Central memory CD4-positive, alpha-beta T cell (primary cell): ENCODE measurements at regions not wholly inside any gene's neighbourhood (a gene's known extent, or its start where the extent isn't known, plus 50 kb on each side); places are given as distances from the start of the nearest gene placed in this dataset.

Experiments used
- DNase-seq: peaks from one replicate; pipeline ENCODE4 v3.0.0; 2022

DNA sequence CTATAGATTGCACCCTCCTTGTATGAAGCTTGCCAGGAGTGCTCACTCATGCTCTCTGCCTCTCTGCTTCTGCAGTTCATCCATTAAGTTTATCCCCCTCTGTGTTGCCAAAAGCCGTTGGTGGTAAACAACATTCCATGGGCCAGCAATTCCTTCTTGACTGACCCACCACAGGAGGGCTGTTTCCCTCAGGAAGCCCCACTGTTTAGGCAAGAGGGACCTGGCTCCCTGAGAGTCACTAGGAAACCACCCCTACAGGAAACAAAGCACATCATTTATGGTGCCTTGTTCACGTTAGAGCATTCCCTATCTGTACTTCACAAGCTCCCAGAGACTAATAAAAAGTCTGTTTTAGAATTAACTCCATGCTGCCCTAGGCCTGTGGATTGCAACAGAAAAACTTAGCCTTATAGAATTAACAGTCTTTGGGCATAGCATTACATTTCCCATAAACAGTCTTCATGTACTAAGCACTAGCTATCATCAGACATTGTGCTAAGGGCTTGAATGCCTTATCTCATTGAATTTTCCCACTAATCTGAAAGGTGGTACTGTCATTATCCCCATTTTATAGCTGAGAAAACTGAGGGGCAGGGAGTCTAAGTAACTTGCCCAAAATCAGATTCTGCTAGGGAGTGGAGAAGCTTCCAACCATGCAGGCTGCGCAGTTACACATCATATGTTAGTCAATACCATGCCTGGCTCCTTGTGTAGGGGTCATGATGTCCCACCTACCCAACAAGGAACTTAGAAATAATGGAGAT is 149.9 kb downstream of the SHQ1 start:
- DNase-seq, result no peak

DNA sequence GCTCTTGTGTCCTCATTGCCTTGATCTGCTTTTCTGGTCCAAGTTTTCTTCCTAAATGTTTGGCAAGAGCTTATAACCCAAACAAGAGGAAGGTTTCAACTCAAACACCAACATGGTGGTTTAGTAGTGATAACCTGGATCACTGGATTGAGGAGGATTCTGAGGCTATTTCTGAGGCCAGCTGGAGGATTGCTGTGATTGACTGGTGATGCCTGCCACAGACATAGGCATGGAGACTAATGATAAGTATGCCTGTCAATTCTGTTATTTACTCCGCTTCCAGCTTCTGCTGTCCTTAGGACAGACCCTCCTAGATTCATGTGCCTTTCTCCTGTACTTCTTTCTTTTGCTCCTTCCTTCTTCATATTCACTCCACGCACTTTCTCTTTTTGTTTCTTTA is 150.5 kb downstream of the SHQ1 start:
- no peak for DNase-seq

DNA sequence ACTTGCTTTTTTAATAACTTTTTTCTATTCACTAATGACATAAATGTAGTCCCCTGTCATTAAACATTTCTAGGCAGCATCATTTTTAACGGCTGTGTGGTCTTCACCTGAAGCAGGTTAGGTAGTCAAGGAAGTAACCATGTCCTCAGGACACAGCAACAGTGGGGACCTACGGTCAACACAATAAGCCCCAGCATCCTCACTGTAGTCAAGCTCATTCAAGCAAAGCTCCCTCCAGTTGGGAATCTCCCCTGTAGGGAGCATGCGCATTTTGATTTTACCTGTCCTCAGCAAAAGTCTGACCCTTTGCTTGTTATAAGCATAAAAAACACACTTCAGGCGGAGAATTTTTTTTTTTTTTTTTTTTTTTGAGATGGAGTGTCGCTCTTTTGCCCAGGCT is 151.4 kb downstream of the SHQ1 start:
- no peak for DNase-seq

DNA sequence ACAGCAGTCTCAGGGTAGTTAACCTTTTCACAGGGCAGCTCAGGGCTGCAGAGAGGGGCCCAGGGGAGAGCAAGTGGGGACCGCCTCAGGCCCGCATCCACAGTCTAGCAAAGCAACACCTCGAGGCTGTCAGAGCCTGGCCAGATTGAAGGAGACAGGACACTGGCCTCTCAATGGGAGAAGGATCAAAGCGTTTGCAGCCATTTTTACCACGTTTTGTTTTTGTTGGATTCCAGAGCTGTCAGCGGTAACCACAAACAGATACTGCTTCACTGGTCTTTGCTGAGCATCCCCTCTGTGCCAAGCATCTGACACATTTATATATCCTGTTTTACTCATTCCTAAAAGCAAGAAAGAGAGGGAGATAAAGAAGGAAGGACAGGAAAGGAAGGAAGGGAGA is 153.8 kb downstream of the SHQ1 start:
- no peak for DNase-seq

DNA sequence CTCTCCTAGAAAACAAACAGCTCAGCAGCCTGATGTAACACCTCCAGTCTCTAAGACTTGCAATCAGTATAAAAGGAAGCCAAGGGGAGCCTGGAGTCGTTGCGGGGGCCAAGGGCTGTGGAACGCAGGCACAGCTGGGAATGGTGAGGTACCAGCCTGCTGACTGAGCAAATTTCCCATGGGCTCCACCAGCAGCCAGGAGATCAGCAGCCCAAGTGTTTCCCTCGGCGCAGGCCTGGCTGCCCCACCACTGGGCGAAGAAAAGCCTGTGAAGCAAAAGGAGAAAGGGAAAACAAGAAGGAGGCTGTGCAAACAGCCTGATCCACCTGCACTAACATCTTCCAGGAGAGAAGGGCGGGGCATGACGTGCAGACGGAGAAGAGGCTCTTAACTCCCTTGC is 155.3 kb downstream of the SHQ1 start:
- no peak for DNase-seq

DNA sequence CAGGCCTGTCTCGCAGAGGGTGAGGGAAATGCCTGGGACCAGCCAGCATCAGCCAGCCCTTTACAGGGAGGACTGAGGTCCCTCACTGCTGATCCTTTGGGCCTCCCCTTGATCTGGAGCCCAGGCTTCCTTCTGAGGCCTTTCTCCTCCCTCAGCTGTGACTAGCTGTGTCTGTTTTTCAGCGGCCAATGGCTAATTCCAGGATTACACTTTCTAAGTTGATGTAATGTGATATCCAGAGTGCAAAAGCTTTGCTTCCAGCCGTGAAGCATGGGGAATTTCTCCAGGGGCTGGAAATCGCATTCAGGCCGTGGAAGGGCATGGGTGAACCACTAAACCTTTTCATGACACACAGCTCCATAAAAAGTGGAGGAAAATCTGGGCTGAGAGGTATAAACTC is 157.6 kb downstream of the SHQ1 start:
- DNase-seq, result no peak

DNA sequence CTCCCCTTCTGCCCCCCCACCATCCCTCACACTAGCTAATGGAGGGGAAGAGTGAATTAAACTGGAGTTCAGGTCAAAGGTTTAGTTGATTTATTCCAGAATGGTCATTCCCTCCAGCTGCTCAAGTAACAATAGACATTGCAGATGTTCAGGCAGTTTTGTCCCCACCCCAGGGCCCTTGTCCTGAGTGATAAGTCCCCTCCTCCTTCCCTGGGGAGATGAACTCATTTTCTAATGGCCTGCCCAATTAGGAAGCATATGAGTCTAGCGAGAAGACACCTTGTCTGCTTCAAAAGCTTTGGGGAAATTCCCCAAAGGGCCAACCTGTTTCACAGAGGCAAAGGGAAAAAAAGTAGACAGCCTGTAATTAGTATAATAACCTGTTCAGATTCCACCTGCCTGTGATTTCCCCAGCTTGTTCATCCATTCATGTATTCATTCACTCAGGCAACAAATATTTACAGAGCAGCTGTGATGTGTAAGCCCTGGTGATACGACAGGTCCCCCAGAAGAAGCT is 165.3 kb downstream of the SHQ1 start:
- no peak for DNase-seq

DNA sequence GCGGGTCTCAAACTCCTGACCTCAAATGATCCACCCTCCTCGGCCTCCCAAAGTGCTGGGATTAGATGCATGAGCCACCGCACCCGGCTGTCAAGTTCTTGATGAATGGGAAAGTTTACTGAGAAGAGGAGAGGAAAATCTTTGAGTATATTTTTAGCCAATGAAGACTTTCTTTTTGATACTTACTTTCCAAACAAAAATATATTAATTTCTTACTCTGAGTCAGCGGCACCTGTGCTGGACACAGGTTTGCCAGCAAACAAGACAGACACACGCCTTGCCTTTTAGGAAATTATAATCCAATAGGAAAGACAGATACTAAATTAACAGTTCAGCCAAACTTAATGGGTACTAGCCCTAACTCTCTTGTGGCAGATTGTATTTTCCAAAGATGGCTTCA is 166.6 kb downstream of the SHQ1 start:
- no peak for DNase-seq

DNA sequence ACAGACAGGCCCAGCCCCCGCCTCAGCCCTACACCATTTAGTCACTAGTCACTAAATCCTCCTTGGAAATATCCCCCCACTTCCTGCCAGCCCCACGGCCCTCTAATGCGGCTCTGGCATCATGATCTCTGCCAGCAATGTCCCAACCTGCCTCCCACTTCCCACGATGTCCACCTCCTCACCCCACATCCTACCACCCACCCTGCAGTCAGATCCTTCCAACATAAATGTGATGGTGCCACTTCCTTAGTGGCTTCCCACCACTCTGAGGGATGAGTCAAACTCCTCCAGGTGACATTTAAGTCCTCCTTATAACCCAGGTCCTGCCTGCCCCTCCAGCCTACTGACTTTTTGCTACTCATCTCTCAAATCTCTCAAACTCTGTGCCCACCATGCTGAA is 167.5 kb downstream of the SHQ1 start:
- DNase-seq, result no peak

DNA sequence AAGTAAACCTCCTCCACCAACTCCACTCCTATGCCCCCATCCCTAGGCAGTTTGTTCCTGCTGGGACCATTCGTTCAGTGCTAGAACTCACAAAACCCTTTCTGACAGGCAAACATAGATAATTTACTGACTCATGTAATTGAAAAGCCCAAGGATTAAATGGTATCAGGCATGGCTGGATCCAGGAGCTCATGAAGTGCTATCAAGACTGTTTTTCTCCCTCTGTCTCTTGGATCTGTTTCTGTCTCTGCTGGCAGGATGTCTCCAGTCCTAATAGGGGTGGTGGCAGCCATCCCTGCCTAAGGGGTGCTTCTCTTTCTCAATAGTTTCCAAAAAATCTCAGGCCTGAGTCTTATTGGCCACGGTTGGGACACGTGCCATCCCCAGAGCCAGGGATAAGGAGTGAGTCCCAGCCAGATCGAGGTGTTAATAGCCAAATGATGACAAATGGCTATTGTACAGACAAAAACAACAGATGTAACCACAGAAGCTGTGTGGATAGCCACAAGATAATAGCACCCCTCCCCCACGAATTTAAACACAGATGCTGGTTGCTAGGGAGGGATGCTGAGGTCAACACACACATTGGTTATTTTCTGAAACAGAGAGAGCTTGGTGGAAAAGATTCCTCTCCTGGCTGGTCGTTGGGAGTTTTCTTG is 168.6 kb downstream of the SHQ1 start:
- no peak for DNase-seq

DNA sequence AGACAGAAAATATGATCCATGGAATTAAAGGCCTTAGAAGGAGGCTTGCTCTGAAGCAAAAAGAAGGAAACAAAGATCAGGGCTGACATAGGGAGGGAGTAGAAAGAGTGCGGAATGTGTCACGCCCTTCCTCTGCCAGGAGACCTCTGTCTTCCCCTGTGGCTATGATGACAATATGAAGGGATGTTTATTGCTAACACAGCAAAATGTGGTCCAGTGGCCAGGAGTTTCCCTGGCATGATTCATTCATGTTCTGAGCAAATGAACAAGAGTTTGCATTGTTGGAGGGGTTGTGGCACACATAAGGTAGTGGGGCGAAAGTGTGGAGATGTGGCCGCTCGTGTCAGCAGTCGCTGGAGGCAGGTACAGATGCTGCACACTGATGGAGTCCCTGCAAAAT is 169.4 kb downstream of the SHQ1 start:
- DNase-seq, result no peak

DNA sequence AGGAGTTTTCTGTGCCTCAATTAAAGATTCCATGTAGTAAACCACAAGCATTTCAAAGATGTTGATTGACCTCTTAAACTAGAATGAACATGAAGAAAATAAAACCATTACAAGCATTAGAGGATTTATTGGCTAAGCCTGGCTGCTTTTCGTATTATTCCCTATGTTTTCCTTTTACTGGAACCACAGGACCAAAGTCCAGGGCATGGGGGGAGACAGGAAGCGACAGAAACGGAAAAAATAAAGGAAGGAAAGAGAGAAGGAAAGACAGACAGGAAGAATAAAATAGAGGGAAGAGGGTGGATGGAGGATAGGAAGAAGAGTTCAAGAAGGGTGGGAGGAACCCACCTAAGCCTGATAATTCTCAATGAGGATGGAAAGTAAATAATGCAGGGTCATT is 169.9 kb downstream of the SHQ1 start:
- no peak for DNase-seq

DNA sequence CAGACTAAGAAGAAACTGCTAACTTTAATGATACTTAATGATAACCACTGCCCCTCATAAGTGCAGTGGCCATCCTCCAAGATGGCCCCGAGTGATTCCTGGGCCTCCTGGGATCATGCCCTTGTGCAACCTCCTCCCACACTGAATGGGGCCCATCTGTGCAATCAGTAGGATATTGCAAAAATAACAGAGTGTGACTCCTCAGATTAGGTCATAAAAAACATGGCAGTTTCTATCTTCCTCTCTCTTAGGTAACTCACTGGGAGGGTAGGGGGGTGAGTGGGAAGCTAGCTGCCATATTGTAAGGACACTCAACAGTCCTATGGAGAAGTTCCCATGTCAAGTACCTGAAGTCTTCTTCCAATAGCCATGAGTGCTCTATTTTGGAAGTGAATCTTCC is 173.0 kb downstream of the SHQ1 start:
- no peak for DNase-seq

DNA sequence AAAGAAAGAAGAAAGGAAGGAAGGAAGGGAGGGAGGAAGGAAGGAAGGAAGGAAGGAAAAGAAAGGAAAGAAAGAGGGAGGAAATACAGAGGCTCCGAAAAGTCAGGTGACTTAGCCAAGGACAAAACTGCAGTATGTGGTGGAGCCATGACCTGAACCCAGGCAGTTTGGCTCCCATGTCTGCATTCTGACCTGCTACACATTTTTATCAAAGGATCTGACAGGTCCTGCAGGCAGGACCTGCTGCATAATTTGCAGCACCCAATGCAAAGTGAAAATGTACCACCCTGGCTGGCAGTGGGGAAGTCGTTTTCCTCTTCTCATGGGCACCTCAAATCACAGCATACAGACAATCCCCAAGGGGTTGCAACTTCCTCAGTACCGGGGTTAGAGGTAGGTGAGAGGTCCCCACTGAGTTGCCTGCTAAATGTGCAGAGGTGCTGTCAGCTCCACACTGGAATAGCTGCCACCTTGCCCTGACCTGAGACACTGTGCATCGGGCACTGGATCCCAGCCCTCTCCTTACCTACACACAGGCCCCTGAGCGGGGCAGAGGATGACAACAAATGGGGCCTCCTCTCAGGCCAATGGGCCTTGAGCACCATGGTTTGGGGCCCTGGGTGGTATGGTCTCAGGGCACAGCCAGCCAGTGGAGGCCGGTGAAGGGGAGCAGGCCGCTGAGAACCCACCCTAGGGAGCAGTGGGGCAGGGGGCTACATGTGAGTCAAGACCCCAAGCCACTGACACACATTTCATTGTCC is 175.1 kb downstream of the SHQ1 start:
- DNase-seq, result no peak

DNA sequence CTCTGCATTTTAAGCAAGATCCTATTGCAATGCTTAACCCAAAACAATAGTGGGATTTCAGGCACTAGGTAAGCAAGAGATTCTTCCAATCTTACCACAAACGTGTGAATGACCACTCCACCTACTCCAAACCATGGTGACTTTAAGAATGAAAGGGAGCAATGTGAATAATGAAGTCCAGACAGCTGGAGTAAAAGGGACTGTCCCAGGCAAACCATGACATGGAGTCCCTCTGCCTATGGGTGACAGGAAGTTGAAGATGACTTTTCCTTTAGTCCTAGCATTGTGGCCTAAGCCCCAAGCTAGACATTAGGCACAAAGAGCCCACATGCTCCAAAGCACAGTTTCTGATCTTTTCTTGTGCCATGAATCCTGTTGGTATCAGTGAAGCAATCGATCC is 179.0 kb downstream of the SHQ1 start:
- DNase-seq, result no peak

DNA sequence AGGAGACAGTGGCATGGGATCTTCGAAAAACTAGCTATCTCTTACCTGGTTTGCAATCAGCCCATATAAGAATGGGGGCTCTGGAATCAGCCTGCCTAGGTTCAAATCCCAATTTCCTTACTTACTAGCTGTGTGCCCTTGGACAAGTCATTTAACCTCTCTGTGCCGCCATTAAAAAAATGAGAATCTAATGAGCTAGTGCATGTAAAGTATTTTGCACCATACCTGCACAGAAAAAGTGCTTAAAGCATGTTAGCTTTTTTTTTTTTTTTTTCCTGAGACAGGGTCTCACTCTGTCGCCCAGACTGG is 181.8 kb downstream of the SHQ1 start:
- no peak for DNase-seq

DNA sequence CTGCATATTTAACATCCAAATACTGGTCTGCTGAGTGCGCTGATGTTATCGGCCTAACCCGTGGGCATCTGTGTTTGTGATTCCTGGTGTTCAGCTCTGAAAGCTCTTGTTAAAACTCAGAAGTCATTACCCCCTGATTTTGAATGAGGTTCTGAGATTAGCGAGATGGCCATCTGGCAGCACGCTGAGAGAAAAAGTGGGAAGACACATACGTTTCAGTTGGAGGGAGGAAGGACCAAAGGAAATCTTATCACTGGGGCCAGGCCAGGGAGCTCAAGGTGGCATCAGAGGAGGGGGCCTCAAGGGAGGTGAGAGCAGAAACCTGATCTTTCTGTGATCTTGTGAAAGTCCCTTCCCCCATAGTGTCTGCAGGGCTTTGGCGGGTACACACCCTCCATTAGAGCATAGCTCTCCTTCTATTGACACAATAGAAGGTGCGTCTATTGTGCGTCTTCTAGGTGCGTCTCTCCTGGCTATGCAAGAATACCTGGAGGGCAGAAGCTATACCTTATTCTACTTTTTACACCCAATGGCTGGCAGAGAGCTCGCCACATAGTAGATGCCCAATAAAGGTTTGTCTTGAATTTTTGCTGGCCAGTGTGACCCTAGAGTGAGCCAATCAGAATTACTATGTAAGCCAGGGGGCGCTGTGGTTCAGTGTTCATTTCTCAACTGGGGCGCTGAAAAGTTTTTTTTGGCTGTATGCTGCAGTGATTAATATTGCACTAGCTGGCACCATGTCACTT is 182.4 kb downstream of the SHQ1 start:
- DNase-seq, result peak; percentile 25

DNA sequence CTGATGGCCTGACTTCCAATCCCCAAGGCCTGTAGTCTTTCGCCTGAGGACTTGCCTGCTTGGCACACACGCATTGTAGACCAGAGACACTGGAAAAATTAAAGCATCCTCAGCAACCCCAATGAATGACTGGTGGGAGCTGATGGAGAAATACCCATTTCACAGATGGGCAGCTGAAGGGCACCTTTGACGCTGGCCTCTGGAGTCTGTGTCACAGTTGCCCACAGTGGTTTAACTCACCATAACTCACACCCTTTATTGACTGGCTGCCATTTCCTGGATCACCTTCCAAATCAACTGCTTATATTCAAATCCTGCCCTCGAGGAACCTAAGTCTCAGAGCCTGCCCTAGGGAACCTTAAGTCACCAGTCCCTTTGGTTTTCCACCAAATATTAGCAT is 183.1 kb downstream of the SHQ1 start:
- no peak for DNase-seq

DNA sequence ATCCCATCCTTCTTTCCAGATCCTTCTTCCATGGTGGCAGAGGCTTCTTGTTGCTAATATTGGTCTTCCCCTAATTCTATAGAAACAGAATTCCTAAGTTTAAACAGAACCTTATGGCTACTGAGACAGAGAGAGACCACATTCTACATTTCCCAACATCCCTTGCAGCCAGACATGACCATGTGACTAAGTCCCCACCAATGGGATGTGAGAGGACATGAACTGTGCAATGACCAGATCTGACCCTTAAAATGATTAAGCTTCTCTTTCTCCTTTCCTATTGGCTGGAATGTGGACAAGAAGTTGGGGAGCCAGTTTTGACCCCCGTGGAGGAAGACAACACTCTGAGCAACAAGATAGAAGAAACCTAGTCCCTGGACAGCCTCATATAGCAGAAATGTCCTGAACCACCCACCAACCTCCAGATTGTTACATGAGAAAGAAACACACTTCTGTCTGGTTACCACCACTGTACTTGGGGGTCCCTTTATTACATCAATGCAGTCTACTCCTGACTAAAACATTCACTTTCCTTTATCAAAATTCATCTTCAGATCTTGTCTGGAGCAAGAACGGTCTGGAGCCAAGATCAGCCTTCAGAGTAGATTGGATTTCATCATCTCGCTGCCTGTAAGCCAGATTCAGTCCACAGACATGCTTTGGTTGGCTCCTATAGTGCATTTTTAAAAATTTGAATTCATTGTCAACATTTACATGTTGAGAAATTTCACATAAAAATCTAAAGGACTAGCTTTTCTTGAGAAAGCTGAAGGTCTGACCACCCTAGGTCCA is 183.9 kb downstream of the SHQ1 start:
- DNase-seq, result no peak

DNA sequence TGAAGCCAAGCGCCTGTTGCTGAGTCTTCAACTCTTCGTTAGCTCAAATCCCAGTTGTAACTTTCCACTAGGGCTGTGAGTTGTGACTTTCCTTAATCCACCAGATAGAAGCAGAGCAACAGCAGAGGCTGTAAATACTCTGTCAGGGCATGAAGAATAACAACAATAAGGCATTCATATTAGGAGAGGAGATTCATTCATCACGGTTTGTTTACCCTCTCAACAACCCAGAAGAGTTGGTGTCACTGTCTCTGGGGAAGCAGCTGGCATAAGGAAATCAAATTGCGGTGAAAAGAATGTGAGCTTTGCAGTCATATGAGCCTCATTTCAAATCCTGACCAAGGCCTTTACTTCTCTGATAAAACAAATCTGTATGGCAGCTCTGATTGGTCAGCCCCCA is 184.8 kb downstream of the SHQ1 start:
- no peak for DNase-seq

DNA sequence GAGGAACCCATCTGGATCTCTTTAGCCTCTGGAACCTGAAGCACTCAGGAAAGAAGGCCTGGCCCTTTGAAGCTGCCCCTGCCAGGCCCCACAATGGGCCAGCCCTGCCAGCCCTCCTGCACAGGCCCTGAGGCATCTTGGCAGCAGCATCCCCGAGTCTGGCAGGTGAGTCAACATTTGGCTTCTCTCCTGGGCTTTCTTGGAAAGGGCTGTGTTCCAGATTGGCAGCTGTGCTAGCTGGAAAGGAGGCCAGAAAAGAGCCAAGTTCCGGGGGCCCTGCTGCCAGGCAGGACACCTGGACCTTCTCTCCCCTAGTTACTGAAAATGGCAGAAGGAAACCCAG is 187.2 kb downstream of the SHQ1 start:
- DNase-seq, result no peak

DNA sequence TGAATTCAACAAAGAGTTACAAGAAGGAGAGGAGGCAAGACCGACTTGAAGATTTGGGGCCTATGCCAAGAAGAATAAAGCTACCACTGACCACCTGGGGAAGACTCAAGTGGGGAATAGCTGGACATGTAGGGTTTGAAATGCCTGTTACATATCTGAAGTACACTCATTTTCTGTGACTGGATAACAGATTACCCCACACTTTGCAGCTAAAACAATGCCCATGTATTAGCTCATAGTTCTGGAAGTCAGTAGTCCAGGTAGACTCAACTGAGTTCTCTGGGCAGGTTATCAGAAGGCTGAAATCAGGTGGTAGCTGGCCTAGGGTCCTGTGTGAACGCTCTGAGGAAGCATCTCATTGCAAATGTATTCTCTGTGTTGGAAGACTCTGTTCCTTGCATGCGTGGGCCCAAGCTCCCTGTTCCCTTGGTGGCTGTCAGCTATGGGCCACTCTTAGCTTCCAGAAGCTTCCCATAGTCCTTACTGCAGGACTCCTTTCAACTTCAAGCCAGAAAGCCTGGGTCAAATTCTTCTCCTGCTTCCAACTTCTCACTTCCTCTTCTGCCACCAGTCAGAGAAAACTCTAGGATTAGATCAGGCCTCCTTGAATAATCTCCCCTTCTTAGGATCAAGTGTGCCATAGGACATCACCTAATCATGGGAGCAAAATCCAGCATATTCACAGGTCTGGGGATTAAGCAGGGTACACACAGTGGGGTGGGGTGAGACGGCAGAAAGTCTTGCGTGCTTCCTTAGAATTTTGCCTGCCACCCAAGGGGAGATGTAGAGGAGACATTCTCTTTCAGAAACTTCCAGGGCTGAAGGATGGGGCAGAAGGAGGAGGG is 187.8 kb downstream of the SHQ1 start:
- no peak for DNase-seq
